ENCODE measurements at regions not wholly inside any gene's neighbourhood (a gene's known extent, or its start where the extent isn't known, plus 50 kb on each side); places are given as distances from the start of the nearest gene placed in this dataset.

DNA sequence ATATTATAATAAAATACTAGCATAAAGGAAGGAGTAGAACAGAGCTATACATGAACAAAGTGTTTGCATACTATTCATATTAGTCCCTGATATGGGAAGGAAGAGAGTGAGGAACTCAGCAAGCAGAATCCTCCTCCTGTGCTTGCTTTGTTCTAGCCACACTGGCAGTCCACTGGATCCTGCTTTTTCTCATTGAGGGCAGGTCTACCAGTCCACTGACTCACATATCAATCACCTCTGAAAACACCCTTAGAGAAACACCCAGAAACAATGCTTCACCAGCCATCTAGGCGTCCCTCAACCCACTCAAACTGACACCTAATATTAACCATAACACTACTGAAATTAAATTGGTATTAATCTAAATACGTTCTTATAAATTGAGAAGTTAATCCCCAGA, 1861.7 kb upstream of the SEL1L start:
- no peaks in the 10 kb centered on the region for H3K27me3 ChIP-seq
- intact Hi-C loops (cut with DNase I): no loop called here
- H3K9me3 ChIP-seq: no peaks in the 10 kb centered on the region
- H3K27ac ChIP-seq: no peak overlapping the region
- H3K36me3 ChIP-seq: no peaks in the 10 kb centered on the region
- no peak for DNase-seq (ENCODE audit: extremely low spot score in 2 of 2)
- no peaks in the 10 kb centered on the region for H3K4me1 ChIP-seq
- H3K4me3 ChIP-seq: no peak overlapping the region
- TF ChIP-seq, protein P1, sequence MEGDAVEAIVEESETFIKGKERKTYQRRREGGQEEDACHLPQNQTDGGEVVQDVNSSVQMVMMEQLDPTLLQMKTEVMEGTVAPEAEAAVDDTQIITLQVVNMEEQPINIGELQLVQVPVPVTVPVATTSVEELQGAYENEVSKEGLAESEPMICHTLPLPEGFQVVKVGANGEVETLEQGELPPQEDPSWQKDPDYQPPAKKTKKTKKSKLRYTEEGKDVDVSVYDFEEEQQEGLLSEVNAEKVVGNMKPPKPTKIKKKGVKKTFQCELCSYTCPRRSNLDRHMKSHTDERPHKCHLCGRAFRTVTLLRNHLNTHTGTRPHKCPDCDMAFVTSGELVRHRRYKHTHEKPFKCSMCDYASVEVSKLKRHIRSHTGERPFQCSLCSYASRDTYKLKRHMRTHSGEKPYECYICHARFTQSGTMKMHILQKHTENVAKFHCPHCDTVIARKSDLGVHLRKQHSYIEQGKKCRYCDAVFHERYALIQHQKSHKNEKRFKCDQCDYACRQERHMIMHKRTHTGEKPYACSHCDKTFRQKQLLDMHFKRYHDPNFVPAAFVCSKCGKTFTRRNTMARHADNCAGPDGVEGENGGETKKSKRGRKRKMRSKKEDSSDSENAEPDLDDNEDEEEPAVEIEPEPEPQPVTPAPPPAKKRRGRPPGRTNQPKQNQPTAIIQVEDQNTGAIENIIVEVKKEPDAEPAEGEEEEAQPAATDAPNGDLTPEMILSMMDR (IDR thresholded peaks at IDR 0.05): no peak
- TF ChIP-seq POLR2AphosphoS5 (IDR thresholded peaks at IDR 0.05; ENCODE audit: insufficient read depth in 1 of 2, low read depth in 1 of 2): no peak
- TF ChIP-seq POLR2A (IDR thresholded peaks at IDR 0.05): no peak

DNA sequence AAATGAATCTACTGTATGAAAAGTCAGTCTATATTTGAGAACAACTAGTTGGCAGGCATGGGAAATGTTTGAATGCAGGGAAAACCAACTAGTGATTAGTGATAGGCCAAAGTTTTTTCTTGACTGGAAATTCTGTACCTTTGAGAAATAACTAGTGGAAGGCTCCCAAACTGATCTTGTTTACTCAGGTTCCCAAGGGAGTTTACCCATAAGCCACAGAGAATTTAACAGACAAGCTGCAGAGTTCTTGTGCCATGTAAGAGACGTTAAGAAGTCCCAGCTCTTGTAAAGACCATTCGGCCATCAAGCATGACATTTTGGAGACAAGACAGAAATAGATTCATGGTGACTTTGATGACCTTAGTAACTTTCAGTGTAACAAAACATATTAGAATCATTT, 1882.8 kb upstream of the SEL1L start:
- Histone ChIP-seq H3K27ac (no peak overlapping the region), H3K4me3 (no peak overlapping the region), H3K27me3 (no peaks in the 10 kb centered on the region), H3K9me3 (no peaks in the 10 kb centered on the region), H3K36me3 (no peaks in the 10 kb centered on the region), H3K4me1 (no peaks in the 10 kb centered on the region)
- intact Hi-C loops (cut with DNase I): no loop called here
- no peak for DNase-seq (ENCODE audit: extremely low spot score in 2 of 2)
- TF ChIP-seq POLR2AphosphoS5 (IDR thresholded peaks at IDR 0.05; ENCODE audit: insufficient read depth in 1 of 2, low read depth in 1 of 2): no peak
- TF ChIP-seq, protein P1 (IDR thresholded peaks at IDR 0.05): no peak
- TF ChIP-seq POLR2A (IDR thresholded peaks at IDR 0.05): no peak

DNA sequence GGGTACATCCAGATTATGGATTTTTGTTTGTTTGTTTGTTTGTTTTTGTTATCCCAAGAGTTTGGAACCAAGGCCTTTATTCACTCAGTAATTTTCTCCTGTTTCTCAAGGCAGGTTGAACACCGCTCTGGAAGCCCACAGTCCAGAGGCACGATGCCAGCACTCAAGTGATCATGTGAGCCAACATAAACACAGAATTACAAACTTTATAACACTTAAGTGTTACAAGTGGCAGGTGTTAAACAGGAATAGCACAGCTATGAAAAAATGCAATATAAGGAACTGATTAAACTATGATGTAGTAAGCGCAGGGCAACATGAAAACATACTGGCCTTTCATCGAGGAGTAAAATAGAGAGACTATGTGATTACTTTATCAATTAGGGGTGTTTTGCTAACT, 1885.8 kb upstream of the SEL1L start:
- no peaks in the 10 kb centered on the region for H3K4me1 ChIP-seq
- no peaks in the 10 kb centered on the region for H3K27me3 ChIP-seq
- DNase-seq (ENCODE audit: extremely low spot score in 2 of 2): no peak
- no peak overlapping the region for H3K27ac ChIP-seq
- no peaks in the 10 kb centered on the region for H3K36me3 ChIP-seq
- H3K4me3 ChIP-seq: no peak overlapping the region
- TF ChIP-seq POLR2AphosphoS5 (IDR thresholded peaks at IDR 0.05; ENCODE audit: insufficient read depth in 1 of 2, low read depth in 1 of 2) (no peak), POLR2A (IDR thresholded peaks at IDR 0.05) (no peak)
- TF ChIP-seq, protein P1 (IDR thresholded peaks at IDR 0.05): no peak
- no peaks in the 10 kb centered on the region for H3K9me3 ChIP-seq
- intact Hi-C loops (cut with DNase I): no loop called here

DNA sequence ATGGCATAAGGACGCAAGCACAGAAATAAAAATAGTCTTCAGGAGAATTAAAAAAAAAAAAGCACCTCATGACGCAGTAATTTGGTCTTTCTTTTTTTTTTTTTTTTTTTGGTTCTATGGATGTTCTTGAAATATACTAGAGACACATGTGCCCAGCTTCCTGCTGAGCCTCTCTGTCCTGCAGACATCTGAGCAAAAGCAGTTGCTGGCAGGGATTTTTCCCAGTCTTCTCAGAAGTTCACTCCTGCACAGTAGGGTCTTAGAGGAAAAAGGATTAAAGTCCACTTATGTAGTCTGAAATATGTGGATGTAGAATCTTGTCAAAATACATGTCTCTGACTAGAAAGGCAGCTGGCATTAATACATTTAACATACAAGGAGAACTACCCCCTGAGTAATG, 1888.1 kb upstream of the SEL1L start:
- no peaks in the 10 kb centered on the region for H3K9me3 ChIP-seq
- no peaks in the 10 kb centered on the region for H3K4me1 ChIP-seq
- intact Hi-C loops (cut with DNase I): no loop called here
- H3K36me3 ChIP-seq: no peaks in the 10 kb centered on the region
- no peak overlapping the region for H3K27ac ChIP-seq
- no peak for DNase-seq (ENCODE audit: extremely low spot score in 2 of 2)
- H3K4me3 ChIP-seq: no peak overlapping the region
- no peaks in the 10 kb centered on the region for H3K27me3 ChIP-seq
- TF ChIP-seq POLR2A (IDR thresholded peaks at IDR 0.05) (no peak), POLR2AphosphoS5 (IDR thresholded peaks at IDR 0.05; ENCODE audit: insufficient read depth in 1 of 2, low read depth in 1 of 2) (no peak)
- TF ChIP-seq, protein P1 (IDR thresholded peaks at IDR 0.05): no peak

DNA sequence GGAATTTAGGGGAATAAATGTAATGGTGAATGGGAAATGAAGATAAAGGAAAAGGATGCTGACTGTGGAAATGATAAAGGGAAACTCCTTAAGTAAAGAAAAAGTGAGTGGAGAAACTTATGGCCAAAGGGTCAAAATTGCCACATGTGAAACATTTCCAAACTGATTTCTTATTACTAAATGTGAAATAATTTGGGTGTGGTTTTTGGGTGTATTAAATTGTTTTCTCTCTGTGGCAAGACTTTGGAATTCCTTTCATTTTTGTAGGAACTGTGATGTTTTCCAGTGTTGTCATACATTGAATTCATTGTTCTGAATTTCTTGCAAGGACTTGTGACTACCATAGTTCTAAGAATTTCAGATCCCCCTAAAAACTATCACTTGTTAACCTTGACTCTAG, 1891.5 kb upstream of the SEL1L start:
- no peak for DNase-seq (ENCODE audit: extremely low spot score in 2 of 2)
- no peak for TF ChIP-seq POLR2A (IDR thresholded peaks at IDR 0.05)
- no peak for TF ChIP-seq POLR2AphosphoS5 (IDR thresholded peaks at IDR 0.05; ENCODE audit: insufficient read depth in 1 of 2, low read depth in 1 of 2)
- TF ChIP-seq, protein P1 (IDR thresholded peaks at IDR 0.05): no peak
- Histone ChIP-seq H3K9me3 (no peaks in the 10 kb centered on the region), H3K36me3 (no peaks in the 10 kb centered on the region), H3K27me3 (no peaks in the 10 kb centered on the region), H3K27ac (no peak overlapping the region), H3K4me1 (no peaks in the 10 kb centered on the region), H3K4me3 (no peak overlapping the region)
- intact Hi-C loops (cut with DNase I): no loop called here

Data from vagina (tissue), 2 donors.